HG02973 (cell line): ENCODE measurements at regions not wholly inside any gene's neighbourhood (a gene's known extent, or its start where the extent isn't known, plus 50 kb on each side); places are given as distances from the start of the nearest gene placed in this dataset.
"Not testable (repeated sequence)": the region's sequence is repeated elsewhere in the genome, so short reads cannot be mapped to it uniquely, and the experiment has no call there.

Experiments
- ATAC-seq: cut with Tn5 transposase; IDR thresholded peaks from one replicate; pipeline ENCODE4 v1.9.1; 2021; ENCODE audit warnings: moderate library complexity; ENCODE audit not compliant: unreplicated experiment

GRCh38 chr12:46942579-46942978 is 116.8 kb upstream of the SLC38A4 start:
- no peak for ATAC-seq

GRCh38 chr12:46944088-46944487 is 118.3 kb upstream of the SLC38A4 start:
- ATAC-seq: no peak

GRCh38 chr12:46944771-46945170 is 119.0 kb upstream of the SLC38A4 start:
- no peak for ATAC-seq

GRCh38 chr12:46945591-46945990 is 119.8 kb upstream of the SLC38A4 start:
- no peak for ATAC-seq

GRCh38 chr12:46946137-46946536 is 120.3 kb upstream of the SLC38A4 start:
- ATAC-seq: no peak

GRCh38 chr12:46948936-46949545 is 123.2 kb upstream of the SLC38A4 start:
- no peak for ATAC-seq

- ATAC-seq: no peak
Observed at GRCh38 chr12:46950094-46950493, 124.3 kb upstream of the SLC38A4 start.

GRCh38 chr12:46952880-46953483 is 126.4 kb upstream of the PCED1B start:
- no peak for ATAC-seq

- no peak for ATAC-seq
Observed at GRCh38 chr12:46956451-46957035, 122.9 kb upstream of the PCED1B start.

GRCh38 chr12:46958053-46958452 is 121.4 kb upstream of the PCED1B start:
- ATAC-seq: no peak

GRCh38 chr12:46958599-46959290 is 120.7 kb upstream of the PCED1B start:
- no peak for ATAC-seq

GRCh38 chr12:46959502-46959901 is 119.9 kb upstream of the PCED1B start:
- no peak for ATAC-seq

- no peak for ATAC-seq
Observed at GRCh38 chr12:46960681-46961080, 118.7 kb upstream of the PCED1B start.

GRCh38 chr12:46963191-46963590 is 116.2 kb upstream of the PCED1B start:
- no peak for ATAC-seq

- no peak for ATAC-seq
Observed at GRCh38 chr12:46963977-46964971, 115.1 kb upstream of the PCED1B start.

- ATAC-seq: no peak
Observed at GRCh38 chr12:46965137-46965536, 114.3 kb upstream of the PCED1B start.

- ATAC-seq: no peak
Observed at GRCh38 chr12:46965880-46966279, 113.5 kb upstream of the PCED1B start.

- no peak for ATAC-seq
Observed at GRCh38 chr12:46970636-46971035, 108.8 kb upstream of the PCED1B start.

GRCh38 chr12:46973937-46974336 is 105.5 kb upstream of the PCED1B start:
- ATAC-seq: not testable (repeated sequence)

- no peak for ATAC-seq
Observed at GRCh38 chr12:46977871-46978375, 101.5 kb upstream of the PCED1B start.

- no peak for ATAC-seq
Observed at GRCh38 chr12:46981622-46982021, 97.8 kb upstream of the PCED1B start.
